Liver (tissue), 8 donors: ENCODE measurements at regions not wholly inside any gene's neighbourhood (a gene's known extent, or its start where the extent isn't known, plus 50 kb on each side); places are given as distances from the start of the nearest gene placed in this dataset.

ENCODE experiments used
- DNase-seq: peaks from one replicate; pipeline ENCODE4 v3.0.0-alpha.2; 2017; ENCODE audit warnings: low spot score
- H3K27ac ChIP-seq, 2 donors: one replicate each; pipeline ENCODE4 v1.7.0; 2013; ENCODE audit warnings: inconsistent platforms in 2 of 2, low read length in 2 of 2, control low read depth in 1 of 2, low read depth in 1 of 2, mild to moderate bottlenecking in 1 of 2
- H3K27me3 ChIP-seq, 4 donors: one replicate each; pipeline versions ENCODE4 v1.6.1 to v1.7.0; 2013; ENCODE audit warnings: low read length in 3 of 4, inconsistent platforms in 1 of 4, mild to moderate bottlenecking in 1 of 4, moderate library complexity in 1 of 4; ENCODE audit not compliant: control insufficient read depth in 4 of 4, insufficient read depth in 4 of 4
- H3K36me3 ChIP-seq, 4 donors: one replicate each; pipeline versions ENCODE4 v1.6.1 to v1.7.0; 2013; ENCODE audit warnings: low read length in 3 of 4, mild to moderate bottlenecking in 3 of 4, low read depth in 1 of 4, moderate library complexity in 1 of 4; ENCODE audit not compliant: control insufficient read depth in 4 of 4, insufficient read depth in 3 of 4
- H3K4me1 ChIP-seq, 4 donors: one replicate each; pipeline versions ENCODE4 v1.6.1 to v1.7.0; 2013; ENCODE audit warnings: low read length in 3 of 4, mild to moderate bottlenecking in 3 of 4, moderate library complexity in 1 of 4; ENCODE audit not compliant: control insufficient read depth in 4 of 4, insufficient read depth in 4 of 4
- H3K4me3 ChIP-seq, 3 donors: one replicate each; pipeline versions ENCODE4 v1.6.1 to v1.7.0; 2013; ENCODE audit warnings: low read length in 3 of 3, control low read depth in 1 of 3, low read depth in 1 of 3, mild to moderate bottlenecking in 1 of 3
- H3K9ac ChIP-seq, 2 donors: one replicate each; pipeline ENCODE4 v1.7.0; 2013; ENCODE audit warnings: low read length in 2 of 2, mild to moderate bottlenecking in 2 of 2, moderate library complexity in 2 of 2, control low read depth in 1 of 2, low read depth in 1 of 2
- H3K9me3 ChIP-seq, 4 donors: one replicate each; pipeline versions ENCODE4 v1.6.1 to v1.7.0; 2013; ENCODE audit warnings: low read length in 3 of 4; ENCODE audit not compliant: control insufficient read depth in 4 of 4
- ATF3 ChIP-seq: IDR thresholded peaks from 2 replicates; pipeline ENCODE4 v1.6.1; 2016; ENCODE audit warnings: antibody characterized with exemption
- CTCF ChIP-seq: fragments of 150-350 bp; IDR thresholded peaks from 2 replicates; pipeline ENCODE4 v1.5.1; 2017; ENCODE audit warnings: improper control_type of control experiment, low read depth, low read length; ENCODE audit not compliant: missing input control
- EGR1 ChIP-seq, 2 donors: IDR thresholded peaks; 2 replicates each; pipeline ENCODE4 v1.6.1; 2016 to 2018; ENCODE audit warnings: antibody characterized with exemption in 2 of 2, low read depth in 2 of 2
- FOXA2 ChIP-seq: IDR thresholded peaks from 2 replicates; pipeline ENCODE4 v1.6.1; 2016; ENCODE audit warnings: antibody characterized with exemption
- GABPA ChIP-seq, 2 donors: IDR thresholded peaks in 1 of 2; conservative IDR thresholded peaks in 1 of 2; 2 replicates each; pipeline ENCODE4 v1.6.1; 2016; ENCODE audit warnings: antibody characterized with exemption in 2 of 2, mild to moderate bottlenecking in 1 of 2, moderate library complexity in 1 of 2
- HNF4A ChIP-seq, 2 donors: conservative IDR thresholded peaks; 2 replicates each; pipeline ENCODE4 v1.6.1; 2016; ENCODE audit warnings: antibody characterized with exemption in 2 of 2, mild to moderate bottlenecking in 2 of 2
- HNF4G ChIP-seq: IDR thresholded peaks from 2 replicates; pipeline ENCODE4 v1.6.1; 2016; ENCODE audit warnings: antibody characterized with exemption
- JUND ChIP-seq, 2 donors: IDR thresholded peaks; 2 replicates each; pipeline ENCODE4 v1.6.1; 2016; ENCODE audit warnings: antibody characterized with exemption in 2 of 2
- MAX ChIP-seq: IDR thresholded peaks from 2 replicates; pipeline ENCODE4 v1.6.1; 2016; ENCODE audit warnings: antibody characterized with exemption
- NR2F2 ChIP-seq: IDR thresholded peaks from 2 replicates; pipeline ENCODE4 v1.6.1; 2016; ENCODE audit warnings: antibody characterized with exemption
- RAD21 ChIP-seq, 2 donors: IDR thresholded peaks; 2 replicates each; pipeline ENCODE4 v1.6.1; 2016; ENCODE audit warnings: antibody characterized with exemption in 2 of 2, mild to moderate bottlenecking in 2 of 2
- REST ChIP-seq: IDR thresholded peaks from 2 replicates; pipeline ENCODE4 v1.6.1; 2016; ENCODE audit warnings: antibody characterized with exemption, mild to moderate bottlenecking
- SP1 ChIP-seq: IDR thresholded peaks from 2 replicates; pipeline ENCODE4 v1.6.1; 2018; ENCODE audit warnings: antibody characterized with exemption, mild to moderate bottlenecking
- TAF1 ChIP-seq: conservative IDR thresholded peaks from 2 replicates; pipeline ENCODE4 v1.6.1; 2016; ENCODE audit warnings: antibody characterized with exemption, mild to moderate bottlenecking
- YY1 ChIP-seq: IDR thresholded peaks from 2 replicates; pipeline ENCODE4 v1.6.1; 2016; ENCODE audit warnings: antibody characterized with exemption, mild to moderate bottlenecking
- ZBTB33 ChIP-seq: IDR thresholded peaks from 2 replicates; pipeline ENCODE4 v1.6.1; 2016; ENCODE audit warnings: antibody characterized with exemption
- WGBS: extraction: QIAGEN DNeasy Blood & Tissue Kit; methylation state at CpG from one replicate; pipeline ENCODE4 v1.1.7; 2013; 5-methylcytosine and 5-hydroxymethylcytosine counted together
- donor health status: healthy.
- donor health status: healthy.
- donor health status: healthy.
- donor health status: healthy.
- donor health status: healthy.

- peaks cover 0 to 3% (median under 1%) of the 10 kb centered on the region in 4 donors for H3K9me3 ChIP-seq
- H3K27me3 ChIP-seq = no peaks in the 10 kb centered on the region
- no peak overlapping the region for H3K27ac ChIP-seq
- H3K9ac ChIP-seq = no peak overlapping the region
- H3K4me1 ChIP-seq = no peaks in the 10 kb centered on the region
- no peak overlapping the region for H3K4me3 ChIP-seq
- 85% methylated on average over 1 of the region's 1 CpG for WGBS
- no peak for TF ChIP-seq RAD21 (IDR thresholded peaks at IDR 0.05)
- TF ChIP-seq YY1 = no peak
- no peak for TF ChIP-seq CTCF
- no peak for TF ChIP-seq EGR1 (IDR thresholded peaks at IDR 0.05; ENCODE audit: low read depth in 2 of 2)
- no peak for TF ChIP-seq ATF3
- TF ChIP-seq FOXA2 = no peak
- no peak for TF ChIP-seq MAX
- TF ChIP-seq HNF4G = no peak
- no peak for DNase-seq
- H3K36me3 ChIP-seq = no peaks in the 10 kb centered on the region
Measured at GRCh38 chr15:93866948-93867347, 364.4 kb upstream of the MCTP2 start.

GRCh38 chr15:93866476-93866875 is 364.9 kb upstream of the MCTP2 start:
- WGBS = 75% methylated on average over 6 of the region's 6 CpGs

More at GRCh38 chr15:93866476-93866875, 364.9 kb upstream of the MCTP2 start:
- DNase-seq = no peak
- Histone ChIP-seq H3K27ac (no peak overlapping the region), H3K36me3 (no peaks in the 10 kb centered on the region), H3K27me3 (no peaks in the 10 kb centered on the region), H3K4me1 (no peaks in the 10 kb centered on the region), H3K9me3 (peaks cover 0 to 2% (median under 1%) of the 10 kb centered on the region in 4 donors), H3K9ac (no peak overlapping the region), H3K4me3 (no peak overlapping the region)
- TF ChIP-seq SP1 (no peak), ATF3 (no peak), ZBTB33 (no peak), TAF1 (no peak), REST (no peak), FOXA2 (no peak), JUND (IDR thresholded peaks at IDR 0.05) (no peak), MAX (no peak), NR2F2 (no peak), GABPA (IDR thresholded peaks at IDR 0.05 in 1 of 2, conservative IDR thresholded peaks at IDR 0.05 in 1 of 2) (no peak), CTCF (no peak), EGR1 (IDR thresholded peaks at IDR 0.05; ENCODE audit: low read depth in 2 of 2) (no peak), RAD21 (IDR thresholded peaks at IDR 0.05) (no peak), HNF4A (conservative IDR thresholded peaks at IDR 0.05) (no peak)
